Suprapubic skin (tissue), 4 donors: ENCODE measurements at regions not wholly inside any gene's neighbourhood (a gene's known extent, or its start where the extent isn't known, plus 50 kb on each side); places are given as distances from the start of the nearest gene placed in this dataset.

Experiments
- DNase-seq, 2 donors: peaks; one replicate each; pipeline ENCODE4 v3.0.0-alpha.2; 2019; ENCODE audit warnings: low spot score in 2 of 2
- H3K27ac ChIP-seq: fragments of 200-600 bp; sonication (generic); one replicate; pipeline ENCODE4 v1.5.1; 2019
- H3K27me3 ChIP-seq: fragments of 200-600 bp; sonication (generic); one replicate; pipeline ENCODE4 v1.5.1; 2019
- H3K36me3 ChIP-seq: fragments of 200-600 bp; sonication (generic); one replicate; pipeline ENCODE4 v1.5.1; 2019
- H3K4me1 ChIP-seq: fragments of 200-600 bp; sonication (generic); one replicate; pipeline ENCODE4 v1.5.1; 2019
- H3K4me3 ChIP-seq: fragments of 200-600 bp; sonication (generic); one replicate; pipeline ENCODE4 v1.5.1; 2019; ENCODE audit warnings: mild to moderate bottlenecking
- H3K9me3 ChIP-seq: fragments of 200-600 bp; sonication (generic); one replicate; pipeline ENCODE4 v1.5.1; 2019
- CTCF ChIP-seq, 2 donors: fragments of 200-600 bp in 1 of 2; fragments of 450-650 bp in 1 of 2; sonication (generic) in 1 of 2; IDR thresholded peaks; one replicate each; pipeline ENCODE4 v1.5.1; 2016 to 2019; ENCODE audit warnings: antibody characterized with exemption in 2 of 2, mild to moderate bottlenecking in 1 of 2, moderate library complexity in 1 of 2
- EP300 ChIP-seq: sonication (generic); formaldehyde crosslinking; IDR thresholded peaks from one replicate; pipeline ENCODE4 v1.6.1; 2017; ENCODE audit warnings: antibody characterized with exemption
- POLR2A ChIP-seq, 2 donors: fragments of 450-650 bp; IDR thresholded peaks; one replicate each; pipeline ENCODE4 v1.6.1; 2017; ENCODE audit warnings: antibody characterized with exemption in 2 of 2, mild to moderate bottlenecking in 2 of 2, moderate library complexity in 2 of 2
- POLR2AphosphoS5 ChIP-seq, 3 donors: sonication (generic); formaldehyde crosslinking; IDR thresholded peaks; one replicate each; pipeline ENCODE4 v1.6.1; 2017; ENCODE audit warnings: antibody characterized with exemption in 3 of 3
- WGBS: methylation state at CpG from one replicate; pipeline ENCODE4 v1.1.5; 2018; 5-methylcytosine and 5-hydroxymethylcytosine counted together

DNA sequence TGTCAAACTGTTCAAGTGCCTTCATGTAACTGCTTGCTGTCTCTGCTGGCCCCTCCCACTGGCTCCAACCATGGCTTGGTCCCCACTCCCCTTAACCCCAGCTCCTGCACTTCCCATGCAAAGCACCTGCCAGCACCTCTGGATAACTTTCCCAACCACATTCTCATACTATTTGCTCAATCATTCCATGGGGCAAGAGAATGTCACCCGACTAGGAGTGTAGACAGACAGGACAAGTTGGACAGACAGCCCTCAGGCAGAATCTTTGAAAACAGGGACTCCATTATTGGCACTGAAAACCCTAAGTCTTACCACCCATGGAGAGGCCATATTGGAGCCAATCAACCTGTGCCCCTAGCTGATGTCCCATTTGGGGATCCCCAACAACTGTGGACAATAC is 246.5 kb downstream of the RPLP1 start:
- Histone ChIP-seq H3K27ac (no peak overlapping the region), H3K4me1 (peaks cover 2% of the 10 kb centered on the region), H3K36me3 (no peaks in the 10 kb centered on the region), H3K27me3 (no peaks in the 10 kb centered on the region), H3K9me3 (no peaks in the 10 kb centered on the region), H3K4me3 (no peak overlapping the region)
- WGBS, result 56% methylated on average over 1 of the region's 1 CpG
- TF ChIP-seq EP300 (no peak), POLR2A (IDR thresholded peaks at IDR 0.05) (no peak), CTCF (IDR thresholded peaks at IDR 0.05) (no peak), POLR2AphosphoS5 (IDR thresholded peaks at IDR 0.05) (no peak)
- DNase-seq, result no peak

DNA sequence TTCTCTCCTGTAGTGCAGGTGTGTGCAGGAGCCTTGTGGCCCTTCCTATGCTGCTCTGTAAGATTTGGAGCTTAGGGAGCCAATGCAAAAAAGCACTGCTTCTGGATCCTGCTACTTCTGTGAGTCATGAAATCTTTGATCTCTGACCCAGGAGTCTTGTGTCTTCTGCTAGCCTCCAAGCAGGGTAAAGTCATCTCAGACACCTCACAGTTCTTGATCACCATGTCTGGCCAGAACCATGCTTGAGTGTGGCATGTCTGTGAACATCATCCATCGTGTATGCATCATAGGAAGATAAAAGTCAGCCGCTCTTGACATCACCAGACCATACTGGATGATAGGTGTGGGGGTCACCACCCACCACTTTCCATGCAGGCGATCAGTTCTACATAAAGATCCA is 247.8 kb downstream of the RPLP1 start:
- Histone ChIP-seq H3K4me3 (no peak overlapping the region), H3K27me3 (no peaks in the 10 kb centered on the region), H3K36me3 (no peaks in the 10 kb centered on the region), H3K27ac (no peak overlapping the region), H3K9me3 (no peaks in the 10 kb centered on the region), H3K4me1 (peaks cover 6% of the 10 kb centered on the region)
- no peak for DNase-seq
- WGBS, result 96% methylated on average over 3 of the region's 3 CpGs
- no peak for TF ChIP-seq CTCF (IDR thresholded peaks at IDR 0.05)
- no peak for TF ChIP-seq POLR2A (IDR thresholded peaks at IDR 0.05)
- TF ChIP-seq EP300, result no peak
- TF ChIP-seq POLR2AphosphoS5 (IDR thresholded peaks at IDR 0.05), result no peak

DNA sequence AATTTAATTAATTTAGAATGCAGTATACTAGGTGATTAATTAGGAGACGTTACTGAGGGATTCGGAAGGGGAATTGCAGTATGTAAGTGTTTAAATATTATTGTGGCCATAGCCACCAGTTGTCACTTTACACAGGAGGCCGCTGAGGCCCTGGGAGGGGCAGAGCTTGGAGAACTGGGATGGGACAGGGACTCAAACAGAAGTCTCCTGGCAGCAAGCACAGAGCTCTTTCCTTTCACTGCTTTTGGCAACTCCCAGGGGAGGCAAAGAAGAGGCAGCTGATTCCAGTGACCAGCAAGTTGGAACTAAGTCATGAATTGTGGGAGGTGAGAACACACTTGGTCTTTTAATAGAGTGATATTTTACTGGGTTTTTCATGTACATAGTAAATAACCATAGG is 248.6 kb downstream of the RPLP1 start:
- TF ChIP-seq CTCF (IDR thresholded peaks at IDR 0.05), result no peak
- no peak for TF ChIP-seq POLR2A (IDR thresholded peaks at IDR 0.05)
- TF ChIP-seq EP300, result no peak
- no peak for DNase-seq
- Histone ChIP-seq H3K4me1 (peaks cover 6% of the 10 kb centered on the region), H3K36me3 (no peaks in the 10 kb centered on the region), H3K4me3 (no peak overlapping the region), H3K27me3 (no peaks in the 10 kb centered on the region), H3K27ac (no peak overlapping the region), H3K9me3 (no peaks in the 10 kb centered on the region)
- WGBS, result 90% methylated on average over 3 of the region's 3 CpGs

GRCh38 chr15:69703532-69704187 is 251.0 kb downstream of the RPLP1 start:
- whole genome bisulfite sequencing, result 36% methylated on average over 9 of the region's 9 CpGs
- DNase-seq, result no peak
- Histone ChIP-seq H3K27ac (no peak overlapping the region), H3K9me3 (no peaks in the 10 kb centered on the region), H3K36me3 (no peaks in the 10 kb centered on the region), H3K27me3 (no peaks in the 10 kb centered on the region), H3K4me3 (no peak overlapping the region), H3K4me1 (peaks cover 6% of the 10 kb centered on the region)
- TF ChIP-seq EP300 (no peak), POLR2A (IDR thresholded peaks at IDR 0.05) (no peak), CTCF (IDR thresholded peaks at IDR 0.05) (no peak), POLR2AphosphoS5 (IDR thresholded peaks at IDR 0.05) (no peak)

DNA sequence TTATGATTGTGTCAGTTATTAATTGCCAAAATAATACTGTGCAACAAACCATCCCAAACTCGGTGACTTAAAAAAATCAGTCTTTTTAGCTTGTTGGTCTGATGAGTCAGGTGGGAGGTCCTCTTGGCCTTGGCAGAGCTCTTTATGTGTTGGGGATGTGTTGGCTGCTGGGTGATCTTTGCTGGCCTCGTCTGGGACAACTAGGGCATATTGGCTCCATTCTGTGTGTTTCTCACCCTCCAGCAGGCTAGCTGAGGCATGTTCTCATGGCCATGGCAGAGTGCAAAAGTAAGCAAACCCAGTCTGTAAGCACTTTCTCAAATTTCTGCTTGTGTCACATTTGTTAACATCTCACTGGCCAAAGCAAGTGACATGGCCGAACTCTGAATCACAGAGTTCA is 251.6 kb downstream of the RPLP1 start:
- TF ChIP-seq EP300, result no peak
- no peak for TF ChIP-seq POLR2A (IDR thresholded peaks at IDR 0.05)
- no peak for TF ChIP-seq CTCF (IDR thresholded peaks at IDR 0.05)
- TF ChIP-seq POLR2AphosphoS5 (IDR thresholded peaks at IDR 0.05), result no peak
- Histone ChIP-seq H3K4me1 (peaks cover 6% of the 10 kb centered on the region), H3K9me3 (no peaks in the 10 kb centered on the region), H3K27ac (no peak overlapping the region), H3K4me3 (no peak overlapping the region), H3K36me3 (no peaks in the 10 kb centered on the region), H3K27me3 (no peaks in the 10 kb centered on the region)
- WGBS, result 45% methylated on average over 3 of the region's 3 CpGs
- no peak for DNase-seq
